Hepatocyte (in vitro differentiated cells): ENCODE measurements at regions not wholly inside any gene's neighbourhood (a gene's known extent, or its start where the extent isn't known, plus 50 kb on each side); places are given as distances from the start of the nearest gene placed in this dataset.

Source experiments
- EZH2 ChIP-seq: fragments of 200-600 bp; sonication (generic); IDR thresholded peaks from 2 replicates; pipeline ENCODE4 v1.6.1; 2016; ENCODE audit warnings: antibody characterized with exemption, mild to moderate bottlenecking, borderline replicate concordance
- EZH2phosphoT487 ChIP-seq: fragments of 200-600 bp; sonication (generic); IDR thresholded peaks from one replicate; pipeline ENCODE4 v1.6.1; 2018; ENCODE audit warnings: antibody characterized with exemption, mild to moderate bottlenecking, low read depth, moderate library complexity; ENCODE audit not compliant: unreplicated experiment, severe bottlenecking
- TF ChIP-seq, protein P1 (sequence below): fragments of 200-600 bp; sonication (generic); IDR thresholded peaks from 2 replicates; pipeline ENCODE4 v1.5.1; 2016; ENCODE audit warnings: antibody characterized with exemption, mild to moderate bottlenecking; ENCODE audit not compliant: poor library complexity

- TF ChIP-seq, protein P1, sequence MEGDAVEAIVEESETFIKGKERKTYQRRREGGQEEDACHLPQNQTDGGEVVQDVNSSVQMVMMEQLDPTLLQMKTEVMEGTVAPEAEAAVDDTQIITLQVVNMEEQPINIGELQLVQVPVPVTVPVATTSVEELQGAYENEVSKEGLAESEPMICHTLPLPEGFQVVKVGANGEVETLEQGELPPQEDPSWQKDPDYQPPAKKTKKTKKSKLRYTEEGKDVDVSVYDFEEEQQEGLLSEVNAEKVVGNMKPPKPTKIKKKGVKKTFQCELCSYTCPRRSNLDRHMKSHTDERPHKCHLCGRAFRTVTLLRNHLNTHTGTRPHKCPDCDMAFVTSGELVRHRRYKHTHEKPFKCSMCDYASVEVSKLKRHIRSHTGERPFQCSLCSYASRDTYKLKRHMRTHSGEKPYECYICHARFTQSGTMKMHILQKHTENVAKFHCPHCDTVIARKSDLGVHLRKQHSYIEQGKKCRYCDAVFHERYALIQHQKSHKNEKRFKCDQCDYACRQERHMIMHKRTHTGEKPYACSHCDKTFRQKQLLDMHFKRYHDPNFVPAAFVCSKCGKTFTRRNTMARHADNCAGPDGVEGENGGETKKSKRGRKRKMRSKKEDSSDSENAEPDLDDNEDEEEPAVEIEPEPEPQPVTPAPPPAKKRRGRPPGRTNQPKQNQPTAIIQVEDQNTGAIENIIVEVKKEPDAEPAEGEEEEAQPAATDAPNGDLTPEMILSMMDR: no peak
- TF ChIP-seq EZH2: no peak
- TF ChIP-seq EZH2phosphoT487: no peak
Observed at GRCh38 chr2:136310005-136310495, 192.1 kb upstream of the CXCR4 start.
